ENCODE measurements at regions not wholly inside any gene's neighbourhood (a gene's known extent, or its start where the extent isn't known, plus 50 kb on each side); places are given as distances from the start of the nearest gene placed in this dataset.

DNA sequence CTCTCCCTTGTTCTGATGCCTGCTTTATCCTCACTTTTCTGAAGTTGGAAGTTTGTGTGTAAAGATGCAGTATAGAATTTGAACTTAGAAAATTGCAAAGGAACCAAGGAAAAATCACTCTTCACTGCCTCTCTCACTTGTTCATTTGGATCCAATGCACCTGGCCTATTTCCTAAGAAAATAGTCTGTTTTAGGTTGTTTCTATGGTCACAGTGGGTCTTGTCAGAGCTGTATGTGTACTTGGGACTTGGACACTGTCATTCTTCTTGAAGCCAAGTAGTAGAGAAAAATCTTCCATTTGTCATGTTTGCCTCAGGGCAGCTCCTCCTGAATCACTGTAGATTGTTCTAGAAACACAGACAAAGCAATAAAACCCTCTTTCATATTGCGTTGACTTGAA is 80.3 kb upstream of the SESTD1 start:
- TF ChIP-seq, protein P1, sequence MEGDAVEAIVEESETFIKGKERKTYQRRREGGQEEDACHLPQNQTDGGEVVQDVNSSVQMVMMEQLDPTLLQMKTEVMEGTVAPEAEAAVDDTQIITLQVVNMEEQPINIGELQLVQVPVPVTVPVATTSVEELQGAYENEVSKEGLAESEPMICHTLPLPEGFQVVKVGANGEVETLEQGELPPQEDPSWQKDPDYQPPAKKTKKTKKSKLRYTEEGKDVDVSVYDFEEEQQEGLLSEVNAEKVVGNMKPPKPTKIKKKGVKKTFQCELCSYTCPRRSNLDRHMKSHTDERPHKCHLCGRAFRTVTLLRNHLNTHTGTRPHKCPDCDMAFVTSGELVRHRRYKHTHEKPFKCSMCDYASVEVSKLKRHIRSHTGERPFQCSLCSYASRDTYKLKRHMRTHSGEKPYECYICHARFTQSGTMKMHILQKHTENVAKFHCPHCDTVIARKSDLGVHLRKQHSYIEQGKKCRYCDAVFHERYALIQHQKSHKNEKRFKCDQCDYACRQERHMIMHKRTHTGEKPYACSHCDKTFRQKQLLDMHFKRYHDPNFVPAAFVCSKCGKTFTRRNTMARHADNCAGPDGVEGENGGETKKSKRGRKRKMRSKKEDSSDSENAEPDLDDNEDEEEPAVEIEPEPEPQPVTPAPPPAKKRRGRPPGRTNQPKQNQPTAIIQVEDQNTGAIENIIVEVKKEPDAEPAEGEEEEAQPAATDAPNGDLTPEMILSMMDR (IDR thresholded peaks at IDR 0.05), result no peak
- TF ChIP-seq POLR2A (IDR thresholded peaks at IDR 0.05), result no peak
